Embryonic facial prominence (tissue), 1 donor: ENCODE measurements at regions not wholly inside any gene's neighbourhood (a gene's known extent, or its start where the extent isn't known, plus 50 kb on each side); places are given as distances from the start of the nearest gene placed in this dataset.
A peak's percentile ranks its signal among the peaks of the same experiment; 100 is the strongest.

Source experiments
- DNase-seq: peaks from one replicate; pipeline ENCODE4 v3.0.0-alpha.2; 2016; ENCODE audit errors: extremely low spot score

- no peak for DNase-seq
Observed at GRCh38 chr10:94043431-94043990, 49.8 kb downstream of the PLCE1 start.

- no peak for DNase-seq
Observed at GRCh38 chr10:94046098-94046497, 52.4 kb downstream of the PLCE1 start.

GRCh38 chr10:94047293-94047692, 53.6 kb downstream of the PLCE1 start:
- no peak for DNase-seq

GRCh38 chr10:94049911-94050310, 56.2 kb downstream of the PLCE1 start:
- DNase-seq: no peak

- no peak for DNase-seq
Observed at GRCh38 chr10:94052281-94052680, 58.5 kb downstream of the PLCE1 start.

- no peak for DNase-seq
Observed at GRCh38 chr10:94052866-94053791, 59.4 kb downstream of the PLCE1 start.

- no peak for DNase-seq
Observed at GRCh38 chr10:94059178-94059883, 65.6 kb downstream of the PLCE1 start.

GRCh38 chr10:94061026-94061425, 67.3 kb downstream of the PLCE1 start:
- DNase-seq: no peak

GRCh38 chr10:94062611-94063010, 68.9 kb downstream of the PLCE1 start:
- no peak for DNase-seq

GRCh38 chr10:94065362-94065761, 71.6 kb downstream of the PLCE1 start:
- no peak for DNase-seq

- DNase-seq: no peak
Observed at GRCh38 chr10:94065787-94066186, 72.1 kb downstream of the PLCE1 start.

GRCh38 chr10:94066411-94066810, 72.7 kb downstream of the PLCE1 start:
- DNase-seq: no peak

GRCh38 chr10:94069884-94070283, 76.2 kb downstream of the PLCE1 start:
- no peak for DNase-seq

- DNase-seq: no peak
Observed at GRCh38 chr10:94074462-94074861, 80.7 kb downstream of the PLCE1 start.

GRCh38 chr10:94075506-94075905, 81.8 kb downstream of the PLCE1 start:
- DNase-seq: no peak

GRCh38 chr10:94076325-94076841, 82.7 kb downstream of the PLCE1 start:
- DNase-seq: peak; percentile 18

- DNase-seq: no peak
Observed at GRCh38 chr10:94077042-94077441, 83.3 kb downstream of the PLCE1 start.

- DNase-seq: no peak
Observed at GRCh38 chr10:94080108-94080507, 86.4 kb downstream of the PLCE1 start.

GRCh38 chr10:94083662-94084265, 90.0 kb downstream of the PLCE1 start:
- no peak for DNase-seq

- DNase-seq: no peak
Observed at GRCh38 chr10:94084344-94084743, 90.6 kb downstream of the PLCE1 start.

GRCh38 chr10:94085288-94085687, 91.6 kb downstream of the PLCE1 start:
- DNase-seq: no peak
